Type B pancreatic cell (in vitro differentiated cells): ENCODE measurements at regions not wholly inside any gene's neighbourhood (a gene's known extent, or its start where the extent isn't known, plus 50 kb on each side); places are given as distances from the start of the nearest gene placed in this dataset.

Experiments used
- DNase-seq: peaks from one replicate; pipeline ENCODE4 v3.0.0; 2021; ENCODE audit warnings: mixed read lengths; ENCODE audit not compliant: unreplicated experiment; ENCODE audit errors: extremely low spot score
- H3K27ac Mint-ChIP-seq: 2 replicates; pipeline ENCODE4 v1.8.0; 2021; ENCODE audit warnings: mild to moderate bottlenecking, mixed read lengths
- H3K27me3 Mint-ChIP-seq: 2 replicates; pipeline ENCODE4 v1.8.0; 2021; ENCODE audit warnings: mixed read lengths
- H3K36me3 Mint-ChIP-seq: 2 replicates; pipeline ENCODE4 v1.8.0; 2021; ENCODE audit warnings: mixed read lengths
- H3K4me1 Mint-ChIP-seq: one replicate; pipeline ENCODE4 v1.8.0; 2021; ENCODE audit warnings: mixed read lengths; ENCODE audit not compliant: unreplicated experiment
- H3K4me3 Mint-ChIP-seq: 2 replicates; pipeline ENCODE4 v1.8.0; 2021; ENCODE audit warnings: mild to moderate bottlenecking, mixed read lengths
- H3K9me3 Mint-ChIP-seq: 2 replicates; pipeline ENCODE4 v1.8.0; 2021; ENCODE audit warnings: mixed read lengths
- CTCF ChIP-seq: fragments of 200-600 bp; sonication (generic); conservative IDR thresholded peaks from 2 replicates; pipeline ENCODE4 v1.5.0; 2021; ENCODE audit warnings: antibody characterized with exemption, mild to moderate bottlenecking

GRCh38 chr3:166100730-166101129 lies 263.5 kb upstream of the BCHE start:
- DNase-seq, result no peak
- Mint-ChIP-seq H3K27ac (no peak overlapping the region), H3K4me1 (no peaks in the 10 kb centered on the region), H3K36me3 (no peaks in the 10 kb centered on the region), H3K4me3 (no peak overlapping the region), H3K27me3 (no peaks in the 10 kb centered on the region), H3K9me3 (no peaks in the 10 kb centered on the region)
- TF ChIP-seq CTCF, result no peak

- DNase-seq, result no peak
- Mint-ChIP-seq H3K4me3 (no peak overlapping the region), H3K9me3 (no peaks in the 10 kb centered on the region), H3K36me3 (no peaks in the 10 kb centered on the region), H3K27me3 (no peaks in the 10 kb centered on the region), H3K27ac (no peak overlapping the region), H3K4me1 (no peaks in the 10 kb centered on the region)
- TF ChIP-seq CTCF, result no peak
Measured at GRCh38 chr3:166089575-166089974, 252.4 kb upstream of the BCHE start.

- Mint-ChIP-seq H3K9me3 (no peaks in the 10 kb centered on the region), H3K4me3 (no peak overlapping the region), H3K36me3 (no peaks in the 10 kb centered on the region), H3K27ac (no peak overlapping the region), H3K4me1 (no peaks in the 10 kb centered on the region), H3K27me3 (no peaks in the 10 kb centered on the region)
- no peak for TF ChIP-seq CTCF
- DNase-seq, result no peak
Measured at GRCh38 chr3:166085164-166085856, 248.1 kb upstream of the BCHE start.

- no peak overlapping the region for H3K27ac Mint-ChIP-seq
- H3K9me3 Mint-ChIP-seq, result no peaks in the 10 kb centered on the region
- no peak overlapping the region for H3K4me3 Mint-ChIP-seq
- H3K36me3 Mint-ChIP-seq, result no peaks in the 10 kb centered on the region
- H3K27me3 Mint-ChIP-seq, result no peaks in the 10 kb centered on the region
- no peak for DNase-seq
- TF ChIP-seq CTCF, result no peak
- H3K4me1 Mint-ChIP-seq, result no peaks in the 10 kb centered on the region
Measured at GRCh38 chr3:166080096-166080495, 242.9 kb upstream of the BCHE start.

- H3K4me1 Mint-ChIP-seq, result no peaks in the 10 kb centered on the region
- no peaks in the 10 kb centered on the region for H3K36me3 Mint-ChIP-seq
- TF ChIP-seq CTCF, result no peak
- no peak for DNase-seq
- H3K27ac Mint-ChIP-seq, result no peak overlapping the region
- H3K9me3 Mint-ChIP-seq, result no peaks in the 10 kb centered on the region
- H3K27me3 Mint-ChIP-seq, result no peaks in the 10 kb centered on the region
- no peak overlapping the region for H3K4me3 Mint-ChIP-seq
Measured at GRCh38 chr3:166071831-166072230, 234.6 kb upstream of the BCHE start.

GRCh38 chr3:166064476-166064875 lies 227.3 kb upstream of the BCHE start:
- TF ChIP-seq CTCF, result no peak
- Mint-ChIP-seq H3K4me1 (no peaks in the 10 kb centered on the region), H3K27ac (no peak overlapping the region), H3K36me3 (no peaks in the 10 kb centered on the region), H3K9me3 (no peaks in the 10 kb centered on the region), H3K27me3 (no peaks in the 10 kb centered on the region), H3K4me3 (no peak overlapping the region)
- DNase-seq, result no peak
